ENCODE measurements at regions not wholly inside any gene's neighbourhood (a gene's known extent, or its start where the extent isn't known, plus 50 kb on each side); places are given as distances from the start of the nearest gene placed in this dataset.

- TF ChIP-seq SMARCE1 (IDR thresholded peaks at IDR 0.05): no peak
- no peak for TF ChIP-seq ZBED1 (IDR thresholded peaks at IDR 0.05)
- no peak for TF ChIP-seq RNF219 (CRISPR knock-in tag; IDR thresholded peaks at IDR 0.05)
Measured at GRCh38 chr6:102742754-102743356, 1349.3 kb downstream of the GRIK2 start (continued).

- DNase-seq (ENCODE audit: extremely low read depth in 1 of 4, low spot score in 3 of 4) (no peak), FAIRE-seq (no peak), ATAC-seq (no peak)
- Histone ChIP-seq H3K9ac (ENCODE audit: insufficient read depth in 1 of 2, low read depth in 2 of 2, low read length in 2 of 2) (no peak overlapping the region), H3K4me1 (replicated peaks in 1 of 2; ENCODE audit: control insufficient read depth in 2 of 2, insufficient read depth in 2 of 2, low read length in 2 of 2) (no peaks in the 10 kb centered on the region), H4K20me1 (replicated peaks; ENCODE audit: control insufficient read depth, insufficient read depth, low read length) (no peaks in the 10 kb centered on the region), H3K4me2 (ENCODE audit: insufficient read depth, low read length) (no peak overlapping the region), H3K79me2 (ENCODE audit: control insufficient read depth, insufficient read depth, low read length) (no peaks in the 10 kb centered on the region), H3K9me1 (ENCODE audit: control insufficient read depth, insufficient read depth, low read length) (no peaks in the 10 kb centered on the region), H2AFZ (ENCODE audit: low read depth, low read length) (no peak overlapping the region), H3K9me3 (replicated peaks; ENCODE audit: control insufficient read depth, insufficient read depth, low read depth, low read length) (no peaks in the 10 kb centered on the region), H3K4me3 (no peak overlapping the region), H3K27me3 (ENCODE audit: control insufficient read depth in 2 of 2, insufficient read depth in 2 of 2, low read length in 2 of 2) (no peaks in the 10 kb centered on the region), H3K27ac (ENCODE audit: extremely low read depth, low read depth, low read length) (no peak overlapping the region), H3K36me3 (ENCODE audit: control insufficient read depth, insufficient read depth, low read length) (no peaks in the 10 kb centered on the region)
- TF ChIP-seq TAF9B (IDR thresholded peaks at IDR 0.05; ENCODE audit: partially characterized antibody) (no peak), NONO (IDR thresholded peaks at IDR 0.05; ENCODE audit: low read depth in 2 of 2, low read length in 1 of 2) (no peak), RB1 (IDR thresholded peaks at IDR 0.05; ENCODE audit: low read depth) (no peak), ZNF277 (CRISPR knock-in tag; IDR thresholded peaks at IDR 0.05; ENCODE audit: borderline replicate concordance) (no peak), SREBF2 (CRISPR knock-in tag; IDR thresholded peaks at IDR 0.05) (no peak), ZKSCAN3 (CRISPR knock-in tag; IDR thresholded peaks at IDR 0.05) (no peak), ZNF316 (IDR thresholded peaks at IDR 0.05) (no peak), ZNF431 (CRISPR knock-in tag; IDR thresholded peaks at IDR 0.05) (no peak), NFATC3 (IDR thresholded peaks at IDR 0.05) (no peak), POLR3G (IDR thresholded peaks at IDR 0.05; ENCODE audit: extremely low read depth, insufficient read length, insufficient replicate concordance) (no peak)
- BruUV-seq (replicated peaks): no TSS peak
- in situ Hi-C loops (cut with MboI) (no loop called here), intact Hi-C loops (cut with micrococcal nuclease) (no loop called here)
- WGBS (ENCODE audit: insufficient coverage, low coverage, missing lambda C conversion rate): 0% methylated on average over 4 of the region's 4 CpGs
- POLR2A ChIA-PET: no interaction called here
- CTCF ChIA-PET (ENCODE audit: low intra/inter-chr PET ratio): no interaction called here
Measured at GRCh38 chr6:102742028-102742427, 1348.5 kb downstream of the GRIK2 start.
